ENCODE measurements at regions not wholly inside any gene's neighbourhood (a gene's known extent, or its start where the extent isn't known, plus 50 kb on each side); places are given as distances from the start of the nearest gene placed in this dataset.
"Not testable (repeated sequence)": the region's sequence is repeated elsewhere in the genome, so short reads cannot be mapped to it uniquely, and the experiment has no call there.

DNA sequence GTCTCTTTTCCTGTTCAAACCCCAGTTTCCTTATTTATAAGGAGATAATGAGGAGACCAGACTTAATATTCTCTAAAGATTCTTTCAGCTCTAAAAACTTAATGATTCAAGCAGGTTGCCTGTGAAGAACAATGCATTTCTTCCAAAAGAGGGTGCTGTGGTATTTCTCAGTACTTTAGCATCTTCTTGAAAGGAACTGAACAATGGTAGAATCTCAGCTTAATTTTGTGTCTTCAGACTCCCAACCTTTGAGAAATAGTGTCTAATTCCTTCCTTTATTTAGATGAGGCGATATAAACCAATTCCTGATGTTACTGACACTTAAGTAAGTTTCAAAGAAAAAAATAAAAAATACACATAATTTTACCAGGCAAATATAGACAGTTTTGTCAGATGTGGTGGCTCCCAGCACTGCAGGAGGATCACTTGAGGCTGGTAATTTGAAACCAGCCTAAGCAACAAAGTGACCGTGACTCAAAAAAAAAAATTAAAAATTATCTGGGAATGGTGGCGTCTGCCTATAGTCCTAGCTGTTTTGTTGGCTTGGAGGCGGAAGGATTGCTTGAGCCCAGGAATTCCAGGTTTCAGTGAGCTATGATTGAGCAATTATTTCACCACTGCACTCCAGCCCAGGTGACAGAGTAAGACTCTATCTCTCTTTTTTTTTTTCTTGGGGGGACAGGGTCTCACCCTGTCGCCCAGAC, 76.9 kb upstream of the PSMA6 start:
- ChIA-PET CTCF (interaction anchor here (0.6 to 4.3 kb wide), 53 partner anchors 10 to 445 kb away, joined by 3 to 69 read pairs (median 4); partner anchors contain the start of genes NFKBIA and PSMA6), POLR2A (interaction anchor here (1.5 kb wide), 1 partner anchor 189 kb away, joined by 11 read pairs; the partner anchor contains the start of gene NFKBIA)
- TF ChIP-seq CTCF (IDR thresholded peaks at IDR 0.05; ENCODE audit: low read depth, low read length) = peak; percentile 72

DNA sequence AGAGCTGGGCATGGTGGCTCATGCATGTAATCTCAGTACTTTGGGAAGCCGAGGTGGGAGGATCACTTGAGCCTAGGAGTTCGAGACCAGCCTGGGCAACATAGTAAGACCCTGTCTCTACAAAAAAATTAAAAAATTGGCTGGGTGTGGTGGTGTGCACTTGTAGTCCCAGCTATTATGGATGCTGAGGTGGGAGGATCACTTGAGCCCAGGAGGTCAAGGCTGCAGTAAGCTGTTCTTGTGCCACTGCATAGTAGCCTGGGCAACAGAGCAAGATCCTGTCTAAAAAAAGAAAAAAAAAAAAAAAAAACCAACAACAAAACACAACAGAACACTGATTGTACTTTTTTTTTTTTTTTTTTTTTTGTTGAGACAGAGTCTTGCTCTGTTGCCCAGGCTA, 74.0 kb upstream of the PSMA6 start:
- H3K9me3 ChIP-seq (ENCODE audit: control insufficient read depth, insufficient read depth, low read length); POLR2A ChIA-PET; H3K27ac ChIP-seq (ENCODE audit: low read depth, low read length); H3K27me3 ChIP-seq (ENCODE audit: control insufficient read depth, insufficient read depth, low read length); H3K4me3 ChIP-seq (ENCODE audit: low read depth, low read length); DNase-seq (ENCODE audit: low read depth, low spot score): not testable (repeated sequence)
- CTCF ChIA-PET = interaction anchor here (0.7 to 1.0 kb wide), 2 partner anchors 78 to 189 kb away, joined by 3 to 4 read pairs; no protein-coding TSS in a partner anchor

More for the DNA sequence above, 76.9 kb upstream of the PSMA6 start:
- Histone ChIP-seq H3K27me3 (ENCODE audit: control insufficient read depth, insufficient read depth, low read length) (no peaks in the 10 kb centered on the region), H3K9me3 (ENCODE audit: control insufficient read depth, insufficient read depth, low read length) (no peaks in the 10 kb centered on the region), H3K27ac (ENCODE audit: low read depth, low read length) (no peak overlapping the region), H3K4me3 (ENCODE audit: low read depth, low read length) (no peak overlapping the region)
- DNase-seq (ENCODE audit: low read depth, low spot score) = peak; percentile 34

- TF ChIP-seq CTCF (IDR thresholded peaks at IDR 0.05; ENCODE audit: low read depth, low read length) = no peak
- no peak overlapping the region for H3K4me3 ChIP-seq (ENCODE audit: low read depth, low read length)
- H3K27me3 ChIP-seq (ENCODE audit: control insufficient read depth, insufficient read depth, low read length) = no peaks in the 10 kb centered on the region
- DNase-seq (ENCODE audit: low read depth, low spot score) = no peak
- H3K9me3 ChIP-seq (ENCODE audit: control insufficient read depth, insufficient read depth, low read length) = no peaks in the 10 kb centered on the region
- H3K27ac ChIP-seq (ENCODE audit: low read depth, low read length) = no peak overlapping the region
- POLR2A ChIA-PET = no interaction called here
- CTCF ChIA-PET = interaction anchor here (0.7 to 1.4 kb wide), 5 partner anchors 11 to 203 kb away, joined by 3 to 4 read pairs (median 3); no protein-coding TSS in a partner anchor
These were observed 73.2 kb upstream of the PSMA6 start for GRCh38 chr14:35218963-35219362.

- TF ChIP-seq CTCF (IDR thresholded peaks at IDR 0.05; ENCODE audit: low read depth, low read length) = no peak
- DNase-seq (ENCODE audit: low read depth, low spot score) = no peak
- H3K4me3 ChIP-seq (ENCODE audit: low read depth, low read length) = no peak overlapping the region
- H3K9me3 ChIP-seq (ENCODE audit: control insufficient read depth, insufficient read depth, low read length) = no peaks in the 10 kb centered on the region
- H3K27me3 ChIP-seq (ENCODE audit: control insufficient read depth, insufficient read depth, low read length) = no peaks in the 10 kb centered on the region
- ChIA-PET CTCF (interaction anchor here (0.6 to 1.4 kb wide), 2 partner anchors 9 to 18 kb away, joined by 3 read pairs; no protein-coding TSS in a partner anchor), POLR2A (no interaction called here)
- no peak overlapping the region for H3K27ac ChIP-seq (ENCODE audit: low read depth, low read length)
These were observed 72.0 kb upstream of the PSMA6 start for GRCh38 chr14:35220027-35220676.

GRCh38 chr14:35220920-35221319, 71.3 kb upstream of the PSMA6 start:
- DNase-seq (ENCODE audit: low read depth, low spot score) = no peak
- no peak overlapping the region for H3K27ac ChIP-seq (ENCODE audit: low read depth, low read length)
- ChIA-PET CTCF (no interaction called here), POLR2A (no interaction called here)
- no peak for TF ChIP-seq CTCF (IDR thresholded peaks at IDR 0.05; ENCODE audit: low read depth, low read length)
- H3K9me3 ChIP-seq (ENCODE audit: control insufficient read depth, insufficient read depth, low read length) = no peaks in the 10 kb centered on the region
- H3K4me3 ChIP-seq (ENCODE audit: low read depth, low read length) = no peak overlapping the region
- no peaks in the 10 kb centered on the region for H3K27me3 ChIP-seq (ENCODE audit: control insufficient read depth, insufficient read depth, low read length)

All from AG04450 (cell line).